SK-N-SH treated with all-trans-retinoic acid at 6 μM for 48 hours (cell line): ENCODE measurements at regions not wholly inside any gene's neighbourhood (a gene's known extent, or its start where the extent isn't known, plus 50 kb on each side); places are given as distances from the start of the nearest gene placed in this dataset.

ENCODE experiments used
- BACH2 ChIP-seq: fragments of 250-450 bp; sonication (Bioruptor Pico); IDR thresholded peaks from 2 replicates; pipeline ENCODE4 v1.9.0; 2021; ENCODE audit warnings: mild to moderate bottlenecking, borderline replicate concordance
- GLIS3 ChIP-seq: fragments of 250-450 bp; sonication (Bioruptor Pico); IDR thresholded peaks from 2 replicates; pipeline ENCODE4 v1.5.0; 2020; ENCODE audit warnings: mild to moderate bottlenecking, moderate library complexity
- SNAI2 ChIP-seq: fragments of 250-450 bp; sonication (Bioruptor Pico); IDR thresholded peaks from 2 replicates; pipeline ENCODE4 v1.5.0; 2020; ENCODE audit warnings: mild to moderate bottlenecking, moderate library complexity
- ZC3H10 ChIP-seq: fragments of 250-450 bp; sonication (Bioruptor Pico); IDR thresholded peaks from 2 replicates; pipeline ENCODE4 v1.5.1; 2021; ENCODE audit warnings: mild to moderate bottlenecking, moderate library complexity
- TF ChIP-seq, protein P1 (sequence below): fragments of 250-450 bp; sonication (Bioruptor Pico); IDR thresholded peaks from 2 replicates; pipeline ENCODE4 v1.5.1; 2021; ENCODE audit warnings: mild to moderate bottlenecking, moderate library complexity
- TF ChIP-seq, protein P2 (sequence below): fragments of 250-450 bp; sonication (Bioruptor Pico); IDR thresholded peaks from 2 replicates; pipeline ENCODE4 v1.8.0; 2020; ENCODE audit warnings: mild to moderate bottlenecking, moderate library complexity, borderline replicate concordance

DNA sequence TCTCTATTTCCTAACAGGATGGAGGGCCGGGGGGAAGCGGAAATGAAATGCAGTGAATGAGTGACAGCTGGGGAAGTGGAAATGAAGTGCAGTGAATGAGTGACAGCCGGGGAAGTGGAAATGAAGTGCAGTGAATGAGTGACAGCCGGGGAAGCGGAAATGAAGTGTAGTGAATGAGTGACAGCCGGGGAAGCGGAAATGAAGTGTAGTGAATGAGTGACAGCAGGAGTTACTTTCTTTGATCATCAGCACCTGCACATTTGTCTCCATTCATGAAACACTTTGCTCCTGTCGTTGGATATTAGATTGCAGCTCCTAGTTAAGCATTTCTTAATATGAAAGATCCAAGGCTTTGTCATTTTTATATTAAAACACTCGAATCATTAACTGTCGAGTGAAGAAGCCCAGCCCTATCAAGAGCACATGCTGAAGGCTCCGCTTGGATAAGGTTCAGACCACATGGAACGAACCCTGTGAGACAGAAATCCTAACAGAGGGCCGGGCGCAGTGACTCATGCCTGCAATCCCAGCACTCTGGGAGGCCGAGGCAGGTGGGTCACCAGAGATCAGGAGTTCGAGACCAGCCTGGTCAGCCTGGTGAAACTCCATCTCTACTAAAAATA, 406.0 kb upstream of the ADARB2 start:
- TF ChIP-seq, protein P1, sequence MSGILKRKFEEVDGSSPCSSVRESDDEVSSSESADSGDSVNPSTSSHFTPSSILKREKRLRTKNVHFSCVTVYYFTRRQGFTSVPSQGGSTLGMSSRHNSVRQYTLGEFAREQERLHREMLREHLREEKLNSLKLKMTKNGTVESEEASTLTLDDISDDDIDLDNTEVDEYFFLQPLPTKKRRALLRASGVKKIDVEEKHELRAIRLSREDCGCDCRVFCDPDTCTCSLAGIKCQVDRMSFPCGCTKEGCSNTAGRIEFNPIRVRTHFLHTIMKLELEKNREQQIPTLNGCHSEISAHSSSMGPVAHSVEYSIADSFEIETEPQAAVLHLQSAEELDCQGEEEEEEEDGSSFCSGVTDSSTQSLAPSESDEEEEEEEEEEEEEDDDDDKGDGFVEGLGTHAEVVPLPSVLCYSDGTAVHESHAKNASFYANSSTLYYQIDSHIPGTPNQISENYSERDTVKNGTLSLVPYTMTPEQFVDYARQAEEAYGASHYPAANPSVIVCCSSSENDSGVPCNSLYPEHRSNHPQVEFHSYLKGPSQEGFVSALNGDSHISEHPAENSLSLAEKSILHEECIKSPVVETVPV (CRISPR knock-in tag) = no peak
- no peak for TF ChIP-seq GLIS3 (CRISPR knock-in tag)
- TF ChIP-seq, protein P2, sequence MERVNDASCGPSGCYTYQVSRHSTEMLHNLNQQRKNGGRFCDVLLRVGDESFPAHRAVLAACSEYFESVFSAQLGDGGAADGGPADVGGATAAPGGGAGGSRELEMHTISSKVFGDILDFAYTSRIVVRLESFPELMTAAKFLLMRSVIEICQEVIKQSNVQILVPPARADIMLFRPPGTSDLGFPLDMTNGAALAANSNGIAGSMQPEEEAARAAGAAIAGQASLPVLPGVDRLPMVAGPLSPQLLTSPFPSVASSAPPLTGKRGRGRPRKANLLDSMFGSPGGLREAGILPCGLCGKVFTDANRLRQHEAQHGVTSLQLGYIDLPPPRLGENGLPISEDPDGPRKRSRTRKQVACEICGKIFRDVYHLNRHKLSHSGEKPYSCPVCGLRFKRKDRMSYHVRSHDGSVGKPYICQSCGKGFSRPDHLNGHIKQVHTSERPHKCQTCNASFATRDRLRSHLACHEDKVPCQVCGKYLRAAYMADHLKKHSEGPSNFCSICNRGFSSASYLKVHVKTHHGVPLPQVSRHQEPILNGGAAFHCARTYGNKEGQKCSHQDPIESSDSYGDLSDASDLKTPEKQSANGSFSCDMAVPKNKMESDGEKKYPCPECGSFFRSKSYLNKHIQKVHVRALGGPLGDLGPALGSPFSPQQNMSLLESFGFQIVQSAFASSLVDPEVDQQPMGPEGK (CRISPR knock-in tag) = no peak
- no peak for TF ChIP-seq SNAI2 (CRISPR knock-in tag)
- no peak for TF ChIP-seq BACH2 (CRISPR knock-in tag)
- no peak for TF ChIP-seq ZC3H10 (CRISPR knock-in tag)
